AG09309 (cell line): ENCODE measurements at regions not wholly inside any gene's neighbourhood (a gene's known extent, or its start where the extent isn't known, plus 50 kb on each side); places are given as distances from the start of the nearest gene placed in this dataset.
"Not testable (repeated sequence)": the region's sequence is repeated elsewhere in the genome, so short reads cannot be mapped to it uniquely, and the experiment has no call there.

Experiments
- DNase-seq: peaks from one replicate; pipeline ENCODE4 v3.0.0-alpha.2; 2010; ENCODE audit warnings: low read depth
- H3K4me3 ChIP-seq: 2 replicates; pipeline ENCODE4 v1.5.1; 2011; ENCODE audit warnings: mild to moderate bottlenecking, low read depth, low read length, moderate library complexity; ENCODE audit not compliant: control insufficient read depth
- TF ChIP-seq, protein P1 (sequence below): IDR thresholded peaks from 2 replicates; pipeline ENCODE4 v1.5.1; 2011; ENCODE audit warnings: mild to moderate bottlenecking, low read depth, low read length, inconsistent platforms; ENCODE audit not compliant: insufficient read depth, control insufficient read depth; ENCODE audit errors: missing control alignments

- TF ChIP-seq, protein P1, sequence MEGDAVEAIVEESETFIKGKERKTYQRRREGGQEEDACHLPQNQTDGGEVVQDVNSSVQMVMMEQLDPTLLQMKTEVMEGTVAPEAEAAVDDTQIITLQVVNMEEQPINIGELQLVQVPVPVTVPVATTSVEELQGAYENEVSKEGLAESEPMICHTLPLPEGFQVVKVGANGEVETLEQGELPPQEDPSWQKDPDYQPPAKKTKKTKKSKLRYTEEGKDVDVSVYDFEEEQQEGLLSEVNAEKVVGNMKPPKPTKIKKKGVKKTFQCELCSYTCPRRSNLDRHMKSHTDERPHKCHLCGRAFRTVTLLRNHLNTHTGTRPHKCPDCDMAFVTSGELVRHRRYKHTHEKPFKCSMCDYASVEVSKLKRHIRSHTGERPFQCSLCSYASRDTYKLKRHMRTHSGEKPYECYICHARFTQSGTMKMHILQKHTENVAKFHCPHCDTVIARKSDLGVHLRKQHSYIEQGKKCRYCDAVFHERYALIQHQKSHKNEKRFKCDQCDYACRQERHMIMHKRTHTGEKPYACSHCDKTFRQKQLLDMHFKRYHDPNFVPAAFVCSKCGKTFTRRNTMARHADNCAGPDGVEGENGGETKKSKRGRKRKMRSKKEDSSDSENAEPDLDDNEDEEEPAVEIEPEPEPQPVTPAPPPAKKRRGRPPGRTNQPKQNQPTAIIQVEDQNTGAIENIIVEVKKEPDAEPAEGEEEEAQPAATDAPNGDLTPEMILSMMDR = no peak
- no peak for DNase-seq
- no peak overlapping the region for H3K4me3 ChIP-seq
These were observed 1491.5 kb upstream of the PRMT6 start for GRCh38 chr1:105565006-105565405.

DNA sequence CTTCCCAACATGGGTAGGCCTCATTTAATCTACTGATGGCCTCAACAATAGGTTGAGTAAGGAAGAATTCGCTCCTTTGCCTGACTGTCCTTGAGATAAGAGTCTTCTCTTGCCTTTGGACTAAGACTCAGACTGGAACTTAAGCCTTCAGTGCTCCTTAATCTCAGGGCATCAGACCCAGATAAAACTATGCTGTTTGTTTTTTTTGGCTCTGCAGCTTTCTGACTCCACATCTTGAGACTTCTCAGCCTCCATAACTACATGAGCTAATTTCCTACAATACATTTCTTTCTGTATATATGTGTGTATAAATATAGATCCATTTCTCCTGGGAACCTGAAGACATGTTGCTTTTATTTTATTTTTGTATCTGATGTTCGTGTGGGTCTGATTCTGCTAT, 1470.7 kb upstream of the PRMT6 start:
- DNase-seq = no peak
- H3K4me3 ChIP-seq = no peak overlapping the region
- TF ChIP-seq, protein P1 = no peak

DNA sequence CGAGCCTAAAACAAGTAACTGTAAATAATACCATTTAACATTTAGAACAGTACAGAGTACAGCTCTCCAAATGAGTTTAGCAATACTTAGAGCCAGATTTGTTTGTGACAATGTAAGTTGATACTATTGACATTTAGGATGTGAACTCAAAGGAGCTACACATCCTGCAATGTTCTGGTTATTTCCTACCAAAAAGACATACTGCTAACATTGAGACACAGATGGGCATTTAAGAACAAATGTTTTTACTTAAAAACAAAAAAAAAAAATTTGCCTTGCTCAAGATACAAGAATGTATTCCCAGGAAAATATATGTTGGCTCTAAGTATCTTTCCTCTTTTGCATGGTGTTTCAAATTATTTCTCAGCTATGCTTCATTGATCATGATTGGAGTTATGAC, 1464.8 kb upstream of the PRMT6 start:
- no peak overlapping the region for H3K4me3 ChIP-seq
- DNase-seq = no peak
- TF ChIP-seq, protein P1 = no peak

GRCh38 chr1:105608713-105609112, 1447.8 kb upstream of the PRMT6 start:
- TF ChIP-seq, protein P1 = peak; percentile 15
- DNase-seq = no peak
- no peak overlapping the region for H3K4me3 ChIP-seq

- TF ChIP-seq, protein P1 = no peak
- H3K4me3 ChIP-seq = no peak overlapping the region
- no peak for DNase-seq
These were observed 1430.0 kb upstream of the PRMT6 start for GRCh38 chr1:105626276-105626987.

GRCh38 chr1:105631153-105631744, 1425.2 kb upstream of the PRMT6 start:
- not testable (repeated sequence) for H3K4me3 ChIP-seq, DNase-seq

GRCh38 chr1:105632342-105633196, 1423.9 kb upstream of the PRMT6 start:
- H3K4me3 ChIP-seq = no peak overlapping the region
- TF ChIP-seq, protein P1 = no peak
- no peak for DNase-seq
